Stimulated activated CD4-positive, alpha-beta T cell treated with anti-CD3 and anti-CD28 coated beads, Interleukin-2, amount 100 ng/mL, for 4 hours (primary cell): ENCODE measurements at regions not wholly inside any gene's neighbourhood (a gene's known extent, or its start where the extent isn't known, plus 50 kb on each side); places are given as distances from the start of the nearest gene placed in this dataset.
"Not testable (repeated sequence)": the region's sequence is repeated elsewhere in the genome, so short reads cannot be mapped to it uniquely, and the experiment has no call there.

ENCODE experiments used
- DNase-seq: peaks from one replicate; pipeline ENCODE4 v3.0.0-alpha.2; 2020; ENCODE audit warnings: low read depth

DNA sequence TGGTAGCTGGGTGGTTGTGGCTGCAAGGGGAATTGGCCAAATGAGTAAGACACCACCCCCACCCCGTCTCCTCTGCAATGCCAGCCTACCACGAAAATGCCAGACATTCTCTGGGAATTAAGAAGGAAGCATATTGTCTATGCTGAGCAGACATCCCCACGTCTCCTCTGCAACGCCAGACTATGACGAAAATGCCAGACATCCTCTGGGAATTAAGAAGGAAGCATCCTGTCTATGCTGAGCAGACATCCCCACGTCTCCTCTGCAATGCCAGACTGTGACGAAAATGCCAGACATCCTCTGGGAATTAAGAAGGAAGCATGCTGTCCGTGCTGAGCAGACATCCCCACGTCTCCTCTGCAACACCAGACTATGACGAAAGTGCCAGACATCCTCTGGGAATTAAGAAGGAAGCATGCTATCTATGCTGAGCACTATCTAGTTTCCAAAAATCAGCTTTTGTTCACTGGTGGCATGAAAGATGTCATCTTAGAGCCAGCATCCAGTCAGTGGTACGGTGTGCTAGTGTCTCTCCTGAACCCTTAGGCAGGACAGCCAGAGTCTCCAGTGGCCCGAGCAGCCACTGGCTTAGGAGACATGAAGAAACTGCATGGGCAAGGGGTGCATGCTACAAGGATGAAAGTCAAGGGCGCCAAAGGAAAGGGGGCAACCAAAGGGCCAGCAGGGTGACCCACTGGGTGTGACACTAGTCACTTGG lies 339.8 kb upstream of the FRG1 start:
- no peak for DNase-seq

DNA sequence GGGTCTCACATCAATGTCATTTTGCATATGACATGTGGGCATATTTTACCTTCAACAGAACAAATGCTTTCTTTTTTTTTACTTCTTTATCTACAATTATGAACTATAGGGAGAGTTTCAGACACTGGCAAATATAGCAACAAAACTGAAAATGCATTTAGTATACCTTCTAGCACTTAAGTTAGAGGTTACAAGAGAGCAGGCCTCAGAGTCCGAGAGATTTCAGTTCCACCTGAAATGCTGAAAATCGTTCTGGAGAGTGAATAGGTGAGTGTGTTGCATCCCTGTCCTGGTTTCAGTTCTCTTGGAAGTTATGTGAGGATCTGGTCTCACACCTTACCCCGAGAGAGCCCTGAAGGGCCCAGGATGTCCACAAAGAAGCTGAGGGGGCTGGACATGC lies 337.8 kb upstream of the FRG1 start:
- not testable (repeated sequence) for DNase-seq

DNA sequence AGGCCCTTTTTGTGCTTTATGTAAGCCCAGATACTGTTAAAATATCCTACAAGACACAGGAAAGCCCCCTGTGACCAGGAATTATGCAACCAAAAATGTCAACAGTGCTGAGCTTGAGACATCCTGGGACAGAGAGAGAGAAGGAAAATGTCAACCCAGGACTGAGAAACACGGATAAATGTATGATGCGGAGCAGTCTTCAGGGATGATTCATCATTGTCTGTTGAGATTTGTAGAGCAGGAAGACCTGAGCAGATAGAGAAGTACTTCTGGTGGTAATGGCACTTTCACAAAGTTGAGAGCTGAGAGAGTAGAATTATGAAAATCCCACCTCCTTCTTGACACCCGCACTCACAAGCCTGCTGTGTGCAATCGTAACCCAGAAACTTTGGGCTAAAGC lies 330.1 kb upstream of the FRG1 start:
- DNase-seq: not testable (repeated sequence)

DNA sequence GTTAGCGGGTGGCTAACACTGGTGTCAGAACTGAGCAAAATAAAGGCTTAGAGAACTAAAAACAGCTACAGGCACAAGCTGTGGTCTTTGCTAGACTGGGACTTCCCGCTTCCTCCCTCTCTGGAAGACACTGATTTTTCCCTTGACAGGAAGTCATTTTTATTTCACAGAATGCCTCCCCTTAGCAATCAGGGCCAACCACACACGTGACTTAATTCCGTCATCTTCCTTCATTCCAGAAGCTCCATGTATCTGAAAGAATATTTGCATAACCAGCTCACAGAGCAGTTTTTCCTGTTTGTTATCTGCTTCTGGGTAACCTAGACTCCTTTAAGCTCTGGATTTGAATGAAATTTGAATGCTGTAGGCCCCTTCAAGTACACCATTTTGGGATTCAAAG lies 327.5 kb upstream of the FRG1 start:
- no peak for DNase-seq

DNA sequence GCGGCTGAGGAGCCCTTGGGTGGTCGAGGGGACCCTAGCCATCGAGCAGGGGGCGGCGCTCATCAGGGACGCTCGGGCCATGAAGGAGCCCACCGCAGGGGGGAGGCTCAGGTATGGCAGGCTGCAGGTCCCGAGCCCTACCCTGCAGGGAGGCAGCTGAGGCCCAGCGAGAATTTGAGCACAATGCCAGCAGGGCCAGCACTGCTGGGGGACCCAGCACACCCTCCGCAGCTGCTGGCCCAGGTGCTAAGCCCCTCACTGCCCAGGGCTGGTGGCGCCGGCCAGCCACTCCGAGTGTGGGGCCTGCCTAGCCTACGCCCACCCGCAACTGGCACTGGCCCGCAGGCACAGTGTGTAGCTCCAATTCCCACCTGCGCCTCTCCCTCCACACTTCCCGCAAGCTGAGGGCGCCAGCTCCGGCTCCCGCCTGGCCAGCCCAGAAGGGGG lies 325.4 kb upstream of the FRG1 start:
- DNase-seq: no peak

DNA sequence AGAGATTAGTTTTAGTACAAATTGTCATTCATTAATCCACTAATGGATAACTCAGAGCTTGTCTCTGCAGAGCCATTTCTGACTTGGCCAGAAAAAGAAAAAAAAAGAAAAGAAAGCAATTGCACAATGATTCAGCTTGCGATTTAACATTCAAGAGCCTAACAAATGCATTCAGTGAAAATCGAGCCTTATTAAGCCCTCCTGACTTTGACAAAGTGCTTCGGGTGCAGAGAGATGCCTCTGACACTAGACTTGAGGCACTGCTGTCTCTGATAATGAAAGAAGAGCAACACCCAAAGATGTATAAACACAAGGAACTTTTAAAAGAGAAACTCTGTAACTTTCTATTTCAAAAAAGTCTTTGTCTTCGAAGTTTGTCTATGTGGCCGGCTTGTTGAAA lies 322.9 kb upstream of the FRG1 start:
- not testable (repeated sequence) for DNase-seq

DNA sequence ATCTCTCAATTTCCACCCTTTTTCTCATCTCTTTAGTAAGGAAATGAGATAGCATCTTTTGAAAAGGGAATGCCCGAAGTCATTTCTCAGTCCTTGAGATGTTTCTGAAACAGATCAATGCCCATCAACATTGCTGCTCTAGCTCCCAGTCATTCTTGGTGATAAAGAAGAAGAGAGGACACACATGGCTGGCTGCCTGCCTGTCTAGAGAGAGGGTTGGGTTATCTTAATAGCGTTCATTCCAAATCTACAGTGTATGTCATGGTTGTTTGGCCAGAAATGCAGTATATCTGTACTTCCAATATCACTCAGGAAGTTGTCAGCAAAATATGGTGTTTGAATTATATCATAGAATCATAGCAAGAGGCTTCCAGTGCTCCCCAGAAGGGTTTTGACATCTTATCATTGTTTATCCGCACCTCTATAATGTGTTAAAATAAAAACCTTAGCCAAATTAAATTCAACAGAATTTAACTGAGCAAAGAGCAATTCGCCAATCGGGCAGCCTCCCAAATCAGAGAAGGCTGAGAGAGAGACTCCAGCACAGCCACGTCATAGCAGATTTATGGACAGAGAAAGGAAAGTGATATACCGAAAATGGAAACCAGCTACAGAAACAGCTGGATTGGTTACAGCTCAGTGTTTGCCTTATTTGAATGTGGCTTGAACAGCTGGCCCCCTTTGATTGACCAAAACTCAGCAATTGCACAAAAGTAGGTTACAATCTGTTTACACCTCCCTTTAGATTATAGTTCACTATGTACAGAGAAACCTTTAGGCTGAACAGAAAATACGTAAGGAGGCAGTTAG lies 321.0 kb upstream of the FRG1 start:
- DNase-seq: not testable (repeated sequence)

DNA sequence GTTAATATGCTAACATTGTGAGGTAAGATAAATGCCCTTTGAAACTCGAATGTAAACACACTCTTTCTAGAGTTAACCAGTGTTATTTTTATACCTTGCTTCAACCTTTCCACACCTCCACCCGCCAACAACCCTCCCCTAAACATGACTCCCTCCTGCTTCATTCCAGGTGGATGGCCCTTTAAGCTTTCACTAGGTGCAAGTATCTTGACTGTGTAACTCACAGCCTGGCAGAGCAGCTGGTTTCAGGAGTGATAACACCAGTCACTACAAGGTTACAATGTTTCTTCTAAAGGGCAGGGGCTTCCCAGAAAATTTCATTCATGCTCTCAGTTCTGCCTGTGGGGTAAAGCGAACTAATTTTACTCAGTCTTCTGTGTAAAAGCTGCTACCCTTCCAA lies 318.1 kb upstream of the FRG1 start:
- not testable (repeated sequence) for DNase-seq

GRCh38 chr4:189627041-189627440 lies 313.6 kb upstream of the FRG1 start:
- DNase-seq: not testable (repeated sequence)

GRCh38 chr4:189629733-189630132 lies 310.9 kb upstream of the FRG1 start:
- not testable (repeated sequence) for DNase-seq

- not testable (repeated sequence) for DNase-seq
Observed at GRCh38 chr4:189630913-189631567, 309.6 kb upstream of the FRG1 start.

GRCh38 chr4:189631568-189631916 lies 309.1 kb upstream of the FRG1 start:
- DNase-seq: not testable (repeated sequence)

GRCh38 chr4:189650436-189650835 lies 290.2 kb upstream of the FRG1 start:
- not testable (repeated sequence) for DNase-seq

GRCh38 chr4:189653130-189653653 lies 287.5 kb upstream of the FRG1 start:
- not testable (repeated sequence) for DNase-seq

DNA sequence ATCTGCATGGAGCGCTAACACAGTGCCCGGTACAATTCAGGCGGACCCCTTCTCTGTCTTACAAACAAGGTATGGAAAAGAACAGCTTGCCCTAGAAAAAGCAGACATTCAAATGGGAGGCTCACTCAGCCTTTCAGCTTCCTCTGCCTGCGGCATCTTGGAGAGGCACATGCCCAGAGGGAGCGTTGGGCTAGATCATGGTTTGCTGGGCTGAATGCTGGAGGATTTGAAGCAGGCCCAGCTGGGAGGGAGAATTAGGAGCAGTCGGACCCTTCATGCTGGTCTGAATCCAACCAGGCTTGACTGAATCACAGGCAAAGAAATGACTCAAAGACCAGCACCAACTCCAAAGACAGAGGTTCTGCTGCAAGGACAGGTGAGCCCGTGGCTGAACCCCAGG lies 286.7 kb upstream of the FRG1 start:
- not testable (repeated sequence) for DNase-seq

- DNase-seq: not testable (repeated sequence)
Observed at GRCh38 chr4:189654396-189654795, 286.3 kb upstream of the FRG1 start.

DNA sequence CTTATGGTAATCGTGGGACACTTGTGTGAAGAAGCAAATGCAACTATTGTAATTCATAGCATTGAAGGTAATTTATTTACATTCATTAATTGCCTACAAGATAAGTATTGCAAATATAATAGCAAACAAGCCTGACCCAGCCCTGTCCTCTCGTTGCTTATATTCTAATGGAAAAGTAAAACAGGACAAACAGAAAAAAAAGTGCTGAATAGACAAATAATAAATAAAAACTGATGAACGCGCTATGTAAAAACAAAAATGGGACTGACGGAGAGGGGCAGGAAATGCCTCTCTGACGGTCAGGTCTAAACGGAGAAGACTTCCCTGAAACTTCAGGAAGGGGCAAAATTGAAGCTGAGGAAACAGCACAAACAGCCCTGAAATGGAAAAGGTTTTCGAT lies 284.9 kb upstream of the FRG1 start:
- not testable (repeated sequence) for DNase-seq

- DNase-seq: no peak
Observed at GRCh38 chr4:189656641-189657040, 284.0 kb upstream of the FRG1 start.

DNA sequence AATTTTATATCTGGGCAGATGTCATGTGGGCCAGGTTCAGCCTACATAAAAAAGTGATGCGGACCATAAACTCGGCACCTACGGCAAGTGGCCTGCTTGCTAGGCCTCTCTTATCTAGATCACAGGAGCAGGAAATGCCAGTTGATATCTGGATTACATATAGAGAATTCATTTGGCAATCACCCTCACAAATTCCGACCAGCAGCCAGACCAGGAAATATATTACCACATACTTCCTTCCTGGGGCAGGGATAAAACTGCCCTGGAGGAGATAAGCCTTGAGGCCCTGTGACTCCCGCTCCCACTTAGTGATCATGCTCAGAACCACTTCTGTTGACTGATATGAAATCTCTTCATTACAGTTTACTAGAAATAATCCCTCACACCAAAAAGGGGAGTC lies 282.4 kb upstream of the FRG1 start:
- DNase-seq: not testable (repeated sequence)

DNA sequence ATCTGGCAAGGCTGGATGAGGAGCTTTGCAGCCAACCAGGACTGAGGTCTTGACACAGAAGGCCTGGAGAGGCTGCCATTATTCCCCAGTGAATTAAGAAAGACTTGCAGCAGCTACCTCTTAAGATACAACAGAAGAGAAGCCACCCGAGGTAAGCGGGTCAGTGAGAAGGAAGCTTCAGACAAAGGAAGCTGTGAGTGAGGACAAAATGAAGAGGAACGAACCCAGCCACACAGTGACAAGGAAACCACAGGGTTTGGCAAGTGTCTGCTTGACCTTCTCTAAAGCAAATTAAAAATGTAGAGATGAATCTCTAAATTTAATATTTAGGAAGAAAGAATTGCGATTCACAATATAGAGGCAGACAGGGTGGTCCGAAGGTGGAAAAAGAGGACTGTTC lies 281.8 kb upstream of the FRG1 start:
- not testable (repeated sequence) for DNase-seq

DNA sequence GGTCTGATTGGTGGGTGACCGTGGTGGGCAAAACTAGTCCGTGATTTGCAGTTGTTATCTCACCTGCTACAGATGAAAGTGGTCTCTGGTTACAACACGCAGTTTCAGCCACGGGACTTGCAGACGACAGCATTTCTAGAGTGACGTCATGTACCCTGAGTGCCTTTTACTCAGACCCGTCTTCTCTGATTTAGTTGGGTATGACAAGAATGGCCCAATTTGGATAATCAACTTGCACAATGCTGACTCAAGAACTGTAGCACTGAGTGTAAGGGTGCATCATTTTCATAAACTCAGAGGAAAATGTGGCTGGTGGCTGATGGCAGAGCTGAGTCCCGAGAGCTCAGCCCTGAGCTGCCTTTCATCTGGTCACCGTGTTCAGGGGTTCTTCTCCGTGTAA lies 281.4 kb upstream of the FRG1 start:
- no peak for DNase-seq

- no peak for DNase-seq
Observed at GRCh38 chr4:189660722-189661360, 279.8 kb upstream of the FRG1 start.
